ENCODE measurements at regions not wholly inside any gene's neighbourhood (a gene's known extent, or its start where the extent isn't known, plus 50 kb on each side); places are given as distances from the start of the nearest gene placed in this dataset.

GRCh38 chr10:64286533-64286932, 765.3 kb downstream of the REEP3 start:
- no peak for FAIRE-seq
- no peak overlapping the region for H3K4me3 ChIP-seq (replicated peaks in 1 of 3; ENCODE audit: insufficient read depth in 1 of 3, low read depth in 2 of 3, low read length in 3 of 3)
- no TSS peak for BruUV-seq (replicated peaks)
- TF ChIP-seq MYNN (CRISPR knock-in tag; IDR thresholded peaks at IDR 0.05; ENCODE audit: low read depth) (no peak), RFXANK (CRISPR knock-in tag; IDR thresholded peaks at IDR 0.05) (no peak), ZNF713 (CRISPR knock-in tag; IDR thresholded peaks at IDR 0.05) (no peak), RBAK (CRISPR knock-in tag; IDR thresholded peaks at IDR 0.05) (no peak), FOXA3 (CRISPR knock-in tag; IDR thresholded peaks at IDR 0.05) (no peak), ZNF775 (CRISPR knock-in tag; IDR thresholded peaks at IDR 0.05; ENCODE audit: borderline replicate concordance) (no peak), ZNF205 (CRISPR knock-in tag; IDR thresholded peaks at IDR 0.05) (no peak), SNRNP70 (IDR thresholded peaks at IDR 0.05; ENCODE audit: low read depth, low read length) (no peak), ZNF512B (CRISPR knock-in tag; IDR thresholded peaks at IDR 0.05; ENCODE audit: borderline replicate concordance) (no peak)
- H3K9ac ChIP-seq (ENCODE audit: insufficient read depth, low read depth, low read length), result no peak overlapping the region
- no peaks in the 10 kb centered on the region for H3K4me1 ChIP-seq (ENCODE audit: insufficient read depth, low read length)
- no peaks in the 10 kb centered on the region for H3K79me2 ChIP-seq (ENCODE audit: insufficient read depth, low read length)
- H3K4me2 ChIP-seq (ENCODE audit: low read depth, low read length), result no peak overlapping the region
- ATAC-seq, result no peak
- POLR2A ChIA-PET, result no interaction called here
- H2AFZ ChIP-seq (ENCODE audit: low read length), result no peak overlapping the region
- intact Hi-C loops (cut with micrococcal nuclease; ENCODE audit: unreplicated experiment), result no loop called here
- in situ Hi-C loops (cut with HindIII; ENCODE audit: extremely low pct_ligation_motif_present, low pct_unique_long_range_greater_than_20kb), result no loop called here
- H3K27me3 ChIP-seq (ENCODE audit: control insufficient read depth in 1 of 2, insufficient read depth in 2 of 2, low read length in 2 of 2), result no peaks in the 10 kb centered on the region
- CTCF ChIA-PET (ENCODE audit: low intra/inter-chr PET ratio, low total read pairs), result no interaction called here
- no peaks in the 10 kb centered on the region for H3K9me3 ChIP-seq (ENCODE audit: low read length)
- H4K20me1 ChIP-seq (ENCODE audit: insufficient read depth, low read length), result no peaks in the 10 kb centered on the region
- no peak for DNase-seq (ENCODE audit: low spot score)
- H3K36me3 ChIP-seq (replicated peaks in 1 of 2; ENCODE audit: control insufficient read depth in 1 of 2, insufficient read depth in 2 of 2, low read length in 2 of 2), result no peaks in the 10 kb centered on the region
- H3K27ac ChIP-seq (ENCODE audit: extremely low read length, insufficient read depth, low read length), result no peak overlapping the region
- WGBS (ENCODE audit: low lambda C conversion rate), result 0% methylated on average over 2 of the region's 2 CpGs

Measured in HepG2 (cell line).